ENCODE measurements at regions not wholly inside any gene's neighbourhood (a gene's known extent, or its start where the extent isn't known, plus 50 kb on each side); places are given as distances from the start of the nearest gene placed in this dataset.

GRCh38 chr10:31730776-31731175 is 197.9 kb downstream of the ARHGAP12 start:
- H3K4me3 ChIP-seq (ENCODE audit: insufficient read depth, low read depth, low read length), result no peak overlapping the region
- H3K36me3 ChIP-seq (replicated peaks; ENCODE audit: control insufficient read depth, insufficient read depth, low read length), result no peaks in the 10 kb centered on the region
- H3K27me3 ChIP-seq (ENCODE audit: control insufficient read depth, insufficient read depth, low read length), result no peaks in the 10 kb centered on the region
- no peak for DNase-seq

- DNase-seq, result no peak
Observed at GRCh38 chr10:31728698-31729224, 199.9 kb downstream of the ARHGAP12 start.

GRCh38 chr10:31725436-31725835 is 203.2 kb downstream of the ARHGAP12 start:
- Histone ChIP-seq H3K27me3 (ENCODE audit: control insufficient read depth, insufficient read depth, low read length) (no peaks in the 10 kb centered on the region), H3K36me3 (replicated peaks; ENCODE audit: control insufficient read depth, insufficient read depth, low read length) (no peaks in the 10 kb centered on the region), H3K4me3 (ENCODE audit: insufficient read depth, low read depth, low read length) (no peak overlapping the region)
- no peak for DNase-seq

More at GRCh38 chr10:31728698-31729224, 199.9 kb downstream of the ARHGAP12 start:
- Histone ChIP-seq H3K4me3 (ENCODE audit: insufficient read depth, low read depth, low read length) (no peak overlapping the region), H3K27me3 (ENCODE audit: control insufficient read depth, insufficient read depth, low read length) (no peaks in the 10 kb centered on the region), H3K36me3 (replicated peaks; ENCODE audit: control insufficient read depth, insufficient read depth, low read length) (no peaks in the 10 kb centered on the region)

GRCh38 chr10:31724296-31724695 is 204.3 kb downstream of the ARHGAP12 start:
- Histone ChIP-seq H3K36me3 (replicated peaks; ENCODE audit: control insufficient read depth, insufficient read depth, low read length) (no peaks in the 10 kb centered on the region), H3K27me3 (ENCODE audit: control insufficient read depth, insufficient read depth, low read length) (no peaks in the 10 kb centered on the region)
- no peak for DNase-seq

GRCh38 chr10:31723106-31723750 is 205.4 kb downstream of the ARHGAP12 start:
- no peak for DNase-seq
- no peak overlapping the region for H3K4me3 ChIP-seq (ENCODE audit: insufficient read depth, low read depth, low read length)
- no peaks in the 10 kb centered on the region for H3K27me3 ChIP-seq (ENCODE audit: control insufficient read depth, insufficient read depth, low read length)
- no peaks in the 10 kb centered on the region for H3K36me3 ChIP-seq (replicated peaks; ENCODE audit: control insufficient read depth, insufficient read depth, low read length)

More at GRCh38 chr10:31724296-31724695, 204.3 kb downstream of the ARHGAP12 start:
- H3K4me3 ChIP-seq (ENCODE audit: insufficient read depth, low read depth, low read length), result no peak overlapping the region

GRCh38 chr10:31721096-31721495 is 207.5 kb downstream of the ARHGAP12 start:
- Histone ChIP-seq H3K4me3 (ENCODE audit: insufficient read depth, low read depth, low read length) (no peak overlapping the region), H3K27me3 (ENCODE audit: control insufficient read depth, insufficient read depth, low read length) (no peaks in the 10 kb centered on the region), H3K36me3 (replicated peaks; ENCODE audit: control insufficient read depth, insufficient read depth, low read length) (no peaks in the 10 kb centered on the region)
- DNase-seq, result no peak

GRCh38 chr10:31720546-31720945 is 208.1 kb downstream of the ARHGAP12 start:
- no peaks in the 10 kb centered on the region for H3K36me3 ChIP-seq (replicated peaks; ENCODE audit: control insufficient read depth, insufficient read depth, low read length)
- DNase-seq, result no peak
- no peaks in the 10 kb centered on the region for H3K27me3 ChIP-seq (ENCODE audit: control insufficient read depth, insufficient read depth, low read length)
- no peak overlapping the region for H3K4me3 ChIP-seq (ENCODE audit: insufficient read depth, low read depth, low read length)

- no peak overlapping the region for H3K4me3 ChIP-seq (ENCODE audit: insufficient read depth, low read depth, low read length)
- DNase-seq, result no peak
- no peaks in the 10 kb centered on the region for H3K27me3 ChIP-seq (ENCODE audit: control insufficient read depth, insufficient read depth, low read length)
- H3K36me3 ChIP-seq (replicated peaks; ENCODE audit: control insufficient read depth, insufficient read depth, low read length), result no peaks in the 10 kb centered on the region
Observed at GRCh38 chr10:31709476-31709875, 219.2 kb downstream of the ARHGAP12 start.

GRCh38 chr10:31709028-31709427 is 219.6 kb downstream of the ARHGAP12 start:
- Histone ChIP-seq H3K36me3 (replicated peaks; ENCODE audit: control insufficient read depth, insufficient read depth, low read length) (no peaks in the 10 kb centered on the region), H3K27me3 (ENCODE audit: control insufficient read depth, insufficient read depth, low read length) (no peaks in the 10 kb centered on the region), H3K4me3 (ENCODE audit: insufficient read depth, low read depth, low read length) (no peak overlapping the region)
- DNase-seq, result no peak

- Histone ChIP-seq H3K36me3 (replicated peaks; ENCODE audit: control insufficient read depth, insufficient read depth, low read length) (no peaks in the 10 kb centered on the region), H3K4me3 (ENCODE audit: insufficient read depth, low read depth, low read length) (no peak overlapping the region), H3K27me3 (ENCODE audit: control insufficient read depth, insufficient read depth, low read length) (no peaks in the 10 kb centered on the region)
- DNase-seq, result no peak
Observed at GRCh38 chr10:31708474-31708873, 220.2 kb downstream of the ARHGAP12 start.

- Histone ChIP-seq H3K36me3 (replicated peaks; ENCODE audit: control insufficient read depth, insufficient read depth, low read length) (no peaks in the 10 kb centered on the region), H3K4me3 (ENCODE audit: insufficient read depth, low read depth, low read length) (no peak overlapping the region), H3K27me3 (ENCODE audit: control insufficient read depth, insufficient read depth, low read length) (no peaks in the 10 kb centered on the region)
- DNase-seq, result no peak
Observed at GRCh38 chr10:31708046-31708445, 220.6 kb downstream of the ARHGAP12 start.

GRCh38 chr10:31707093-31708039 is 221.3 kb downstream of the ARHGAP12 start:
- no peak for DNase-seq
- Histone ChIP-seq H3K4me3 (ENCODE audit: insufficient read depth, low read depth, low read length) (no peak overlapping the region), H3K27me3 (ENCODE audit: control insufficient read depth, insufficient read depth, low read length) (no peaks in the 10 kb centered on the region), H3K36me3 (replicated peaks; ENCODE audit: control insufficient read depth, insufficient read depth, low read length) (no peaks in the 10 kb centered on the region)

- no peak for DNase-seq
Observed at GRCh38 chr10:31706464-31707092, 222.1 kb downstream of the ARHGAP12 start.

GRCh38 chr10:31705136-31705535 is 223.5 kb downstream of the ARHGAP12 start:
- Histone ChIP-seq H3K36me3 (replicated peaks; ENCODE audit: control insufficient read depth, insufficient read depth, low read length) (no peaks in the 10 kb centered on the region), H3K27me3 (ENCODE audit: control insufficient read depth, insufficient read depth, low read length) (no peaks in the 10 kb centered on the region), H3K4me3 (ENCODE audit: insufficient read depth, low read depth, low read length) (no peak overlapping the region)
- no peak for DNase-seq

More at GRCh38 chr10:31706464-31707092, 222.1 kb downstream of the ARHGAP12 start:
- H3K27me3 ChIP-seq (ENCODE audit: control insufficient read depth, insufficient read depth, low read length), result no peaks in the 10 kb centered on the region
- no peaks in the 10 kb centered on the region for H3K36me3 ChIP-seq (replicated peaks; ENCODE audit: control insufficient read depth, insufficient read depth, low read length)
- H3K4me3 ChIP-seq (ENCODE audit: insufficient read depth, low read depth, low read length), result no peak overlapping the region
